NCI-H345 (cell line): ENCODE measurements at regions not wholly inside any gene's neighbourhood (a gene's known extent, or its start where the extent isn't known, plus 50 kb on each side); places are given as distances from the start of the nearest gene placed in this dataset.
"Not testable (repeated sequence)": the region's sequence is repeated elsewhere in the genome, so short reads cannot be mapped to it uniquely, and the experiment has no call there.

Experiments used
- DNase-seq: peaks from one replicate; lab custom pipeline; 2025; lab: John Stamatoyannopoulos, UW

DNA sequence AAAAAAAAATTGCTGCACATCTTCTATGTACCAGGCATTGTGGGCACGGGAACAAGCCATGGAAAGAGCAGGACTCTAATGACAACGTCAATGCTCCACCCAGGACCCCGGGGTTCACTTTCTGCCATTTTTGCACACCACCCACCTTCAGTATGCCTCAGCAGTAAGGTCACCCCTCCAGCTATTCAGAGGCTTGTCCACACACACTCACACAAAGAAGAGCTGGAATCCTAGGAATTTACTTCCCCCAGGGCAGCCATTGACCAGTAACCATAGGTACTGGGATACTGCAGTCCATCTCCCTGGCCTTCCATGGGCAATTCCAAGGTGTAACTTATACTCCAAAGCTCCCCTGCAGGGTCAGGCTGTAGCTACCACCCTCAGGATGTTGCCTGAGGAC, 170.8 kb downstream of the SUCLG1 start:
- no peak for DNase-seq

DNA sequence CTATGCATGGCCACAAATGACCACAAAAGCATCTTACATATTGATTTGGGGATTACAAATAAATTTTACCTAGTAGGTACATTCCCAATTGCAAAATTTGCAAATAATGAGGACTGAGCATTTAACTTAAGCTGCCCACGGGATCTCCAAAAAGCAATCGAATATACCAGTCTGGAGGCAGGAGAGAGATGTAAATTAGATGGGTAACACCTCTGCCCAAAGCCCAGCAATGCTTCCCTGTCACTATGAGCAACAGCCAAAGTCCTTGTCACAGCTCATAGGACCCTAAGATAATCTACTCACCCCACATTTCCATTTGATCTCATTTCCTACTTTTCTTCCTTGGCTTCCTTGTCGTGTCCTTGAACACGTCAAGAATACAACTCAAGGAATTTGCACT, 172.2 kb downstream of the SUCLG1 start:
- no peak for DNase-seq

DNA sequence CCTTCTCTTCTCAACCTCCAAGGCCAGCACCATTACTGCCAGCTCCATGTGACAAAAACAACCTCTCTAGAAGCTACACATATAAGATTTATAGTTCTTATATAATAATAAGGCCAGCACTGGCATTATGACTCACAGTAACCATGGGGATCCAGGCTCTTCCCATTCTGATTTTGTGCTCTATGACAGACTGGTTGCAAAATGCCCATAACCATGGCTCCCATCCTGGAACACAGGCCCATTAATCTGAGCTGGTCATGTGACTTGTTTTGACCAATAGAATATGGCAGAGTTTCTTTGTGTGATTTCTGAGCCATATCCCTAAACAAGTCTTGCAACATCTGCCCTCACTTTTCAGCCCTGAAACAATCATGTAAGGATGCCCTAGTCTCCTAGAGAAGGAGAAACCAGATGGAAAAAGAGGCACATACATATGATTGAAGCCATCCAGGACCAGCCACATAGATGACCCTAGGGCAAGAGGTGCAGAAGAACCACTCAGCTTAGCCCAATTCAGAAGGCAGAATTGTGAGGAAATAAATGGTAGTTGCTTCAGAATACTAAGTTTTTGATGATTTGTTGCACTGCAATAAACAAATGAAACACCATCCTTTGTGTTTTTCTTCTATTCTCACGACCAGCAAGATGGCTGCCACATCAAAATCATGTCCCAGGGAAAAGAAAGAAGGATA, 173.9 kb downstream of the SUCLG1 start:
- DNase-seq = no peak

DNA sequence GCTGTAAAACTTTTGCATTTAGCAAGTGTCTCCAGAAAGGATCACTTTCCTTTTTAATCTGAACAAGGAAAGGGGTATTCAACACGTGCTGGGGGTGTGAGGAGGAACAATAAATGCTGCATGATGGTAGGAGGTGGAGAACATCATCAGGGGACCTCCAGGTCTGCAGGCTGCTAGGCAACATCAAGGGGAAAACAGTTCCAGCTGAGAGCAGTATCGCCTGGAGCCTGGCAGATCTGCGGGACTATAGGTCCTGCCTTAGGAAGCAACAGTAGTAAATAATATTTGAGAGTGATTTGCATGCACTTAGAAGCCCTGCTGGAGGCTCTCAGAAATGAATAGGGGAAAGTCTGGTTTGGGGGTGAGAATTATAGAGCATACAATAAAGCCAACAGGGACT, 175.6 kb downstream of the SUCLG1 start:
- peak; percentile 76 for DNase-seq

DNA sequence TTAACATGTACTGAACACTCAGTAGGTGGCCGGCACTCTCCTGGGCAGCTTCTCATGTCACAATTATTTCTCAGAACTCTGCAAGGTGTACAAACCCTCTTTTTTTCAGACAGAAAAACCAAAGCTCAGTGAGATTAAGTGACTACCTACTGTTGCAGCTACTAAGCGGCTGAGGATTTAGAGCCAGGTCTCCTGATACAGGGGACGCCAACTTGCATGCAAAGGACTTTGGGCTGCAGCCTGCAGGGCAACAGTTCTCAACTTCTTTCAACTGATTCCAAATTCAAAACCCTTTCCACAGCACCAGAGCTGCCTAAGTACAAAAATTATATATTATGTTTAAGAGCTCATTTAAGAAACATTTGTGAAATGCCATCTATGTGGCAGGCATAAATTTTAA, 177.6 kb downstream of the SUCLG1 start:
- no peak for DNase-seq

DNA sequence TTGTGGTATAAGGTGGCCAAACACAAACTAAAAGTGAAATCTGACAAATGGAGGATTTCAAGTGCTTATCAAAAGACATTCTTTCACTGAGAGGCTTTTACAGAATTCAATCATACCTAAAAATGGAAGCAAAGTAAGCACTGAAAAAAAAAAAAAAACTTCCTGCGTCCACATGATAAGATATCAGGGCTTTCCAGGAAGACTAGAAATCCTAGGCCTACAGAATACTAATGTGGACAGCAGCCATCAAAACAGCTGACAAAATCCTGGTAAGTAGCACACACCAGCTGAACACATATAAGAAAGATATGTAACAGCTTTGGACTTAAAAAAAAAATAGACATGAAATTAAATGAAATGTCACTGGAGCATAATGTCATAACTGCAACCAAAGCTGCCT, 178.2 kb downstream of the SUCLG1 start:
- DNase-seq = no peak

DNA sequence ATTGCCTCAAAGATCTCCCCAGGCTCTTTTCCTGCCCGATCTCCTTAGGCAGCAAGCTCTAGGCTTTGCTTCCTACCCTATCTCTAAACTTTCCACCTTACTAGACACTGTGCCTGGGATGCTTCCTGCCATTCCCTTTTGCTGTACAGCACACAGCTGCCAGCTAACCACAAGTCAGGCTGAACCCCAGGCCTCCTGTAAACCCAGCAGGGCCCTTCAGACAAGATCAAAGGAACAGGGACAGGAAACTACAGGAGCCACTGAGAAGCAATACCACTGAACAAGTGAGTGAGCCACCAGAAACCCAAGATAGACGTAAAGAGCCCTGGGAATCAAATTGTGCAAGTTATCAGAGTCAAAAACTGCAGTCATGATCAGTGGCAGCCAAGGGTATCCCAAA, 180.7 kb downstream of the SUCLG1 start:
- DNase-seq = no peak

DNA sequence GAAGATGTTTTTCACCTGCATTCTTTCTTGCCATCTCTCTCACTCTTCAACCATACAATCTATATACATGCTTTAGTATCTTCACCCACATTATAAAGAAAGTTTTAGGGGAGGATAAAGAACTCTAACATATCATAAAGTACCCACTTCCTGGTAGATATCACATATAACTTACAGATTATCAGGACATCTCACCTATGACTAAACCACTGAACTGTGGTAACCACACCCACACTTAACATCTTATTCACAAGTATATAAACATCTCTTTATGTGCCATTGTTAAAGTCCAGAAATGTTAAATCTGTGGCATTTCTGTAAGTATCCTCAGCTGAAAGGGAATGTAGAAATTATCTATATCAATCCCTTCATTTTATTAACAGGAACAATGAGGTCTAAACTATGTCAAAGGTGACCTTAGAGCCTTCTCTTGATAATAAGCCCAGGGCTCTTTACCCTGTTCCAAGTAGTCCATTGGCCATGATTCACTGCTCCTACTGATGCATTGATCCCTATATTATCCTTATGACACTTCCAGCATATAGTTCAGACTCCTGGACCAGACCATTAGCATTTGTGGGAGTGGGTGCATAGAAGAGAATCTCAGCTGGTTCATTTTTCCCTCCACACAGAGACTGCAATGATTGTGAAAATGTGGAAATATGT, 182.4 kb downstream of the SUCLG1 start:
- no peak for DNase-seq

DNA sequence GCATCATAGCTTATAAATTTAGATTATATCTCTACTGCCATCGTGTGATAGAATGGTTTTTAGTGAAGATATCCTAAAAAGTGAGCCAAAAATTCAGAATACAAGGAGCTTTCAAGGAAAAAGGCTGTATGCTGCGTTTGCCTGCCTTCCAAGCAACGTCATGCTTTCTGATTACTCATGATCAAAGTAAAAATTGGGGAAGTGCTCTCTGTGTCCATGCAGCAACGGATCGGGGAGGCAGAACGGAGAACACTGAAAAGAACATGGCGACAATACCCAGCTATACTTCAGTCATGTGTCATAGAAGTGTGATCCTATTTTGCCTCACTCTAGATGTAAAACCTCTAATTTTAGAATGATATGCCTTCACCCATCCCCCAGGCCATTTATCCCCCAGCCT, 185.7 kb downstream of the SUCLG1 start:
- DNase-seq = no peak

DNA sequence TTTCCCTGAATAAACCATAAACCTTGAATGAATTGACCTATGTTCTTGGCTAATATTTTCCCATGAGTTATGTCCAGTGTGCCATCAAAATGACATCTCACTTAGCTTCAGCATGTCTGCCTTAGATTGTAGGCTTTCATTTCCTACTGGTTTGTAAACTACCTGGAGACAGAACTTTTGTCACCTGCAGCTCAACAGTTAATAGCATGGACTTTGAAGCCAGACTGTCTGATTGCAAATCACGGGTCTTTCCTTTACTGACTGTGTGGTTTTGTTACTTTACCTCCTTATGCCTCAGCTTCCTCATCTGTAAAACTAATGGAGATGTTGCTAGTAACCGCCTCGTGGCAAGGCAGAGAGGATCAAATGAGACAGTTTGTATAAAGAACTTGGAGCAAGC, 187.1 kb downstream of the SUCLG1 start:
- no peak for DNase-seq

DNA sequence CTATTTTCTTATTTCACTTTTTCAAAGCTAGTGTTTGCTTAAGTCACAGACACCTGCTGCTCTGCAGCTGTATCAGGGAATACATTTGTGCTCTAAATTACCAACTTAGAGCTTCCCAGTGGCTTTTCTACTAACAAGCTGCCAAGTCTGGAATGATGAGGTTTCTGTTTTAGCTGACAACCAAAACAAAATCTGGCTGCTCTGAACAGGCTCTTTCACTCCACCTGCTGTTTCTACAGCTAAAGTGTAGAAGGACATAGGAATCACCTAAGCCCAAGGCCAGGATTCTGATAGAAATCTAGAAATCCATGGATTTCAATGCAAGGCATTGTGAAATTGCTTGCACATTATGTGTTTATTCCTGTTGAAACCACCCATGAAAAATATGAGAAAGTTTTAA, 201.2 kb downstream of the SUCLG1 start:
- peak; percentile 46 for DNase-seq

DNA sequence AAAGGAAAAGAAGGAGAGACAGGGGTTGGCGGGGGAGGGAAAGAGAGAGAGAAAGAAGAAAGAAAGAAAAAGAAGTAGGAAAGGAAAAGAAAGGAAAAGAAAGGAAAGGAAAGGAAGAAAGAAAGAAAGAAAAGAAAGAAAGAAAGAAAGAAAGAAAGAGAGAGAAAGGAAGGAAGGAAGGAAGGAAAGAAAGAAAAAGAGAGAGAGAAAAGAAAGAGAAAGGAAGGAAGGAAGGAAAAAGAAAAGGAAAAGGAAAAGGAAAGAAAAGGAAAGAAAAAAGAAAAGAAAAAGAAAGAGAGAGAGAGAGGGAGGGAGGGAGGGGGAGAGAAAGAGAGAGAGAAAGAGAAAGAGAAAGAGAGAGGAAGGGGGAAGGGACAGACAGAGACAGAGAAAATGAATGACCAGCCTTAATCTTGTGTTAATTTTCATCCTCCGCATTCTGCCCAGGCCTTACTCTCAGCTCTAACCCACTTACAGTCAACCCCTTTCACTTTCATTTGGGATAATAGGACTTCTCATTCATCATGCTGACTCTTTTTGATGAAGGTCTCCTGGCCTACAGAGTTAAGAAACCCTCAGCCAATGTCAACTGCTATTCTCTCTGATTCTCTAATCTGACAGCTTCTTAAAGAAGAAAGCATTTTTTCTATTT, 207.3 kb downstream of the SUCLG1 start:
- peak; percentile 3 for DNase-seq

DNA sequence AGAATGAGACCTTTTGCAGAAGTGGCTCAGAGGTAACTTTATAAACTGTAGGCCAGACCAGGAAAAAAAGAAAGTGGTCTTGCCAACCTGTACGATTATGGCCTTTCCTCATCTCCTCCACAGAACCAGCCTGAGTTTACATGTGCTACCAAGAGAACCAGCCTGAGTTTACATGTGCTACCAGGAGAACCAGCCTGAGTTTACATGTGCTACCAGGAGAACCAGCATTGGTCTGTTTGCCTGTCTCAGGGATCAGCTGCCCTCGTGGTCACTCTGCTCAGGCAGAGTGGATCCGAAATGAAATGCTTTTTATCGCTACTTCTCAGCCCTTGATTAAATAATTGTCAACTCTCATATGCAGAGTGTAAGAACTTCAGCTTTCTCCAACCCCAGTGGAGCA, 209.9 kb downstream of the SUCLG1 start:
- DNase-seq = no peak

DNA sequence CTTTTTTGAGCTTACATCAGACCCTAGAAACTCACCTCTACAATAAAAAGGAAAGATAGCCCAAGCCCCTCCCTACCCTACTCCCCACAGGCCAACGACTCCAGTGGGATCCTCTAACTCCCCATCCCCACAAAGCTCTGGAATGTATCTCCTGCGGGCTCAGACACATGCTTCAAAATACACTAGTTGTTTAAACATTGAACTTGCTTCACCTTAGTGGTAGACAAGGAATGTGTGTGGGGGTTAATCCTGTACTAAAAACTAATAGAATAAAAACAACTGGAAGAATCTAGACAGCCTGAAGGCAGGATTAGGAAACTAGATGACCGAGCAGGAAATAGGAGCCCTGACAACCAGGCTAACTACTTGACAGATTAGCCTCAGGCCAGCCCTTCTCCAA, 211.5 kb downstream of the SUCLG1 start:
- no peak for DNase-seq

DNA sequence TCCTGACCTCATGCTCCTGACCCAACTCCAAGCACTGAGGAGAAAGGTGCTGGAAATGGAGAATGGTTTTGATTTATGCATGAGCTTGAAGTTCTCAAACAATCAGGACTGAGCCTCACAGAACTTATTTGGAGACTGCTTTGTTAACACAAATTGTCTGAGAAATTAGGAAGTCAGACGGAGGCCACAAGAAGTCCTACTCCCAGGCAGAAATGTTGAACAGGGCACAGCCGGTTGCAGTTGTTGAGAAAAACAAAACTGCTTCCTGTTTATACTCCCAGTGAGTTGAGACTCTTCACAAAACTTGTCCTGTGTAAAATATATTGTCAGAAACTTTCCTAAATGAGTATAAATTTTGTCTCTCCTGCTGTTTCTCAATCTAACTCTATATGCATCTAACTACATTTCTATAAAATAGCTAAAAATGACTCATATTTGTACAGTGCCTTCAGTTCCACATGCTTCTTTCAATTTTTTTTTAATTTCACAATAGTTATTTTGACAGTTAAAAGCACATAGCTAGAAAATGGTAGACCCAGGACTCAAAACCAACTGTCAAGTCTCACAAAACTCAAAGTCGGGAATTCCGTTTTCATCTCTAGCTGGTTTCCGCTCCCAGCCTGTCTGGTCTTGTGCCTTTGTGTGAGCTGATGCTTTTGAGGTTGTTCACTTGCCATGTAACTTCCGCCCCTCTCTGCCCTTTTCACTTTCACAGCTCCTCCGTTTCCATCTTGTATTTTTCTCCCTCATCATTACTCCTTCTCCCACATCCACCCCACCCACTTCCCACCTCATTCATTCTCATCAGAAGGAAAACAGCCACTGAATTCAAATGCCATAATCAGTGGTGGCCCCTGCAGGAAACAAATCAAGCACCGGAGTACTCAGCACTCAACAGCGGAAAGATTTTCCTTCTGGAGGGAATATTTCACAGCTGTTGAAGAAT, 215.0 kb downstream of the SUCLG1 start:
- DNase-seq = no peak

DNA sequence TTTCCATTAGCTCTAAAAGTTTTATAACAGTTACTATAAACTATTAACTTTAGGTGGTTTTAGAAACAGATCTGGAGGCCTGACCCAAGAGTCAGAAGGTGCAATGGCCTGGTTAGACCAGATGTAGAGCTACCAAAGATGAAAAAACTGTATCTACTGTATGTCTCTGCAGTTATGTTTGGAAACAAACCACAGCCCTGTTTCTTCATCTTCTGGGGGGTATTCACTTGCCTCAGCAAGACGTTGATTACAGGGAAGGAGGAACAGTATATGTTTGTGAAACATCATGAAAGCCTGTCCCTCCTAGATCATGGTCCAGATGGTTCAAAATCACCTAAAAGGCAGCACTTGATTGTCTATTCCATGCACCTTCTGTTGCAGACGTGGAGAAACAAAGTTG, 220.2 kb downstream of the SUCLG1 start:
- DNase-seq = no peak

DNA sequence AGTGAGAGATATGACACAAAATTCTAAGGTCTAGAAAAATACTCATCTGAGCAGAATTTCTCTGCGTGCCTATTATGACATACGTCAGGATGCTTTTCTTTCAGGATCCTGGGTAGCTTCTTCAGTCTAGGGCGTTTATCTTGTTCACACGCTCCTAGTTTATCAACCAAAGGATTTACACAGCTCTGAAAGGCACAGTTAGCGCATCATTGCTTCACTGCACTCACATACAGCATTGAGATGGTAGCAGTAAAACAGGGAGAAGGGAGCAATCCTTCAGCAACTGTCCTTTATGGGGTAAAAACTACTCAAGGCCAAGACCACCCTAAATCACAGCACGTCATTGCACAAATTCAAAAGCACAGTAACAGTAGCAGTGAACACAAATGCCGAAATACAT, 222.8 kb downstream of the SUCLG1 start:
- no peak for DNase-seq

DNA sequence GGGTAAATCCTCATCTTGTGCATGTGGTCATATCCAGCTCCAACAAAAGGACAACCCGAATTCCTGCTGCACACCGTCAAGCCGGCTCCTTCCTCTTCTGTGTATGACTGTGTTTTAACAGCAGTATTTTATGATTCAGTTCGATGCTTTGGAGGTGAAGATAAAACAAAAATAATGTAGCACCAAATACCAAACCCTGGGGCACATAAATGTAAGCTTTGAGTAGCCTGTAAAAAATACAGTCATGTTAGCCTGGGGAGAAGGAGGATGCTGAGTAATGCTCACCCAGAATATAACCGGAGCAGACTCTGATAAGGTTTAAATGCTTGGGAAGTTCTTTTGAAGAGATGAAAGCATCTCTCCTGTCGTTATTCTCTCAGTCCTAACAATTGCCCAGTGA, 225.0 kb downstream of the SUCLG1 start:
- DNase-seq = no peak

DNA sequence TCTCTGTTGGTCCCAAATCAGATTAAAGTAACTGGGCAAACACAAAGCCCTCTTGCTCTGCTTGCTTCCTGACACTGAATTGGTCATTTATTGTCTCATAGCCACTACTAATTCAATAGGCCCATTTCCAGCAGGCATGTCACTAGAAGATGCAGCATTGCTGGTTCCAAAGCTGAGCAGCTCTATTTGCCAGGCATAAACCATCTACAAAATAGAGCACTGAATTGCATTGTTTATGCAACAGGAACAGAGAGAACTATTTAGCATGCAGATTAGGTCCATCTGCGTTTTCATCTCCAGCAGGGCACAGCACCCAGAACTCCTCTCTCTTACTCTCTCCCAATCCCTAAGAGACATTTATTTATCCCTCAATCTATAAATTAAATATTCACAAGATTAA, 227.6 kb downstream of the SUCLG1 start:
- no peak for DNase-seq

DNA sequence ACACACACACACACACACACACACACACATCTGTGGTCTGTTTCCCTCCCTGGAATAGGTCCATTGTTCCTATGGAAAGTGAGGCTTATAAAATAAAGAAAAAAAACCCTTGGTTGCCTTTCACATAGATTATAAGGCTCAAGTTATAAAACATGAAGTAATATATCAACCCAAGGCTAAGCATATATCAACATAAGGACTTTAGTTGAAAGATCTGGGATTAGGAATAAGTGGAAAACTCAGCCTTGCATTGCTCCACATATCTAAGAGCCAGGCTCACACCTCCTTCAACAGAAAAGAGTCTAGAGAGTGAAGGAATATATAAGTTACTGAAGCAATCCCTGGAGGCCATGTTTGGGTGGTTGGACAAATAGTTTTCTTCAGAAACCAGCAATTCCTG, 235.0 kb downstream of the SUCLG1 start:
- no peak for DNase-seq

DNA sequence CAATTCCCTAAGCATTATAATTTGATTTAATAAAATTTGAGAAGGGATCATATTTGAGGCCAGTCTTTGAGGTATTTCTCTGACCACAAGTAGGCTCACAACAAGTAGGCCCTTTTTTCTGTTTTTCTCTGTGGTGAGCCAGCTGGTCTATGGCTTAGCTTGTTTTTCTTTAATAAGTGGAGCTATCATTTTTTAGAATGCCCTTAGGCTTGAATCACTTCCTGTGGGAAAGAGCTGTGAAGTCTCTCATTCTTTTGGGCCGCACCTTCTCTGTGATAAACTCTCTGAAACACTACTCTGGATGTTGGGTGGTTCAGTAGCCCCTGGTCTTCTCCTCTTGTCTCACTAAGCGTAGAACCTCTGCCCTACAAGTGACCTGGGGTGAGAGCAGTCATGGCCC, 235.9 kb downstream of the SUCLG1 start:
- no peak for DNase-seq

DNA sequence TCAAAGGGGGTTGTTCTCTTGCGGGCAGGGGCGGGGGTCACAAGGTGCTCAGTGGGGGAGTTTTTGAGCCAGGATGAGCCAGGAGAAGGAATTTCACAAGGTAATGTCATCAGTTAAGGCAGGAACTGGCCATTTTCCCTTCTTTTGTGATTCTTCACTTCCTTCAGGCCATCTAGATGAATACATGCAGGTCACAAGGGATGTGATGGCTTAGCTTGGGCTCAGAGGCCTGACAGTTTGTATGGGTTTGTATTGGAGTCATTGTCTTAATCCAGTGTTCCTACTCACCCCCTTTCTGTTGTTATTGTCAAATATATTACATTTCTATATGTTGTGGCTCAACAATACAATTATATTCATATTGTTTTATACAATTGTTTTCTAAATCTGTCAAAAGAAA, 238.0 kb downstream of the SUCLG1 start:
- DNase-seq = not testable (repeated sequence)
